Naive thymus-derived CD4-positive, alpha-beta T cell (primary cell): ENCODE measurements at regions not wholly inside any gene's neighbourhood (a gene's known extent, or its start where the extent isn't known, plus 50 kb on each side); places are given as distances from the start of the nearest gene placed in this dataset.
"Not testable (repeated sequence)": the region's sequence is repeated elsewhere in the genome, so short reads cannot be mapped to it uniquely, and the experiment has no call there.

Experiments used
- ATAC-seq: fragments of 150-1000 bp; cut with Tn5 transposase; 2 replicates; pipeline ENCODE4 v1.10.0; 2021; ENCODE audit warnings: mild to moderate bottlenecking, moderate library complexity
- CTCF ChIA-PET: fragments of 350-600 bp; sonication (Branson Sonifier 250); formaldehyde crosslinking; loops from one replicate; lab custom pipeline; 2021; ENCODE audit warnings: antibody characterized with exemption; lab: Charles Lee
- POLR2A ChIA-PET: fragments of 350-600 bp; sonication (Branson Sonifier 250); formaldehyde crosslinking; loops from one replicate; lab custom pipeline; 2021; ENCODE audit warnings: antibody characterized with exemption, inconsistent platforms; lab: Charles Lee
- DNase-seq, 9 donors: peaks; one replicate each; pipeline versions ENCODE4 v3.0.0 to v3.0.0-alpha.2; 2020 to 2022; ENCODE audit warnings: mixed read lengths in 1 of 9
- H3K27ac ChIP-seq: one replicate; pipeline ENCODE4 v1.7.0; 2013; ENCODE audit warnings: mild to moderate bottlenecking, low read depth, low read length, moderate library complexity
- H3K27me3 ChIP-seq, 2 donors: one replicate each; pipeline ENCODE4 v1.7.0; 2013; ENCODE audit warnings: low read length in 2 of 2, mild to moderate bottlenecking in 2 of 2, moderate library complexity in 2 of 2; ENCODE audit not compliant: control insufficient read depth in 2 of 2, insufficient read depth in 2 of 2
- H3K36me3 ChIP-seq, 3 experiments: 1 replicate in 2 of 3; 2 replicates in 1 of 3; pipeline ENCODE4 v1.7.0; 2013; ENCODE audit warnings: low read length in 3 of 3, mild to moderate bottlenecking in 3 of 3, moderate library complexity in 1 of 3; ENCODE audit not compliant: insufficient read depth in 3 of 3, control insufficient read depth in 2 of 3
- H3K4me1 ChIP-seq, 2 donors: one replicate each; pipeline ENCODE4 v1.7.0; 2013; ENCODE audit warnings: low read length in 2 of 2, mild to moderate bottlenecking in 2 of 2, moderate library complexity in 1 of 2; ENCODE audit not compliant: control insufficient read depth in 2 of 2, insufficient read depth in 2 of 2
- H3K4me3 ChIP-seq: 2 replicates; pipeline ENCODE4 v1.7.0; 2013; ENCODE audit warnings: mild to moderate bottlenecking, low read length
- H3K9me3 ChIP-seq, 3 experiments: 1 replicate in 2 of 3; 2 replicates in 1 of 3; pipeline ENCODE4 v1.7.0; 2013; ENCODE audit warnings: low read length in 3 of 3; ENCODE audit not compliant: control insufficient read depth in 2 of 3
- H3K27ac Mint-ChIP-seq, 9 donors: one replicate each; pipeline ENCODE4 v1.8.0; 2020 to 2022; ENCODE audit warnings: mixed read lengths in 9 of 9, mild to moderate bottlenecking in 8 of 9, moderate library complexity in 5 of 9, inconsistent platforms in 2 of 9
- H3K27me3 Mint-ChIP-seq, 5 donors: one replicate each; pipeline ENCODE4 v1.8.0; 2021 to 2022; ENCODE audit warnings: mixed read lengths in 5 of 5, mild to moderate bottlenecking in 1 of 5
- H3K36me3 Mint-ChIP-seq, 5 donors: one replicate each; pipeline ENCODE4 v1.8.0; 2020 to 2022; ENCODE audit warnings: mixed read lengths in 5 of 5, mild to moderate bottlenecking in 3 of 5, inconsistent platforms in 1 of 5
- H3K4me1 Mint-ChIP-seq, 7 donors: one replicate each; pipeline ENCODE4 v1.8.0; 2020 to 2022; ENCODE audit warnings: mixed read lengths in 7 of 7, mild to moderate bottlenecking in 3 of 7, inconsistent platforms in 1 of 7
- H3K4me3 Mint-ChIP-seq, 10 donors: one replicate each; pipeline ENCODE4 v1.8.0; 2020 to 2022; ENCODE audit warnings: mild to moderate bottlenecking in 10 of 10, mixed read lengths in 10 of 10, moderate library complexity in 6 of 10, inconsistent platforms in 2 of 10
- H3K9me3 Mint-ChIP-seq, 11 donors: one replicate each; pipeline ENCODE4 v1.8.0; 2020 to 2022; ENCODE audit warnings: mixed read lengths in 11 of 11, mild to moderate bottlenecking in 4 of 11, inconsistent platforms in 1 of 11, moderate library complexity in 1 of 11
- intact Hi-C, 2 donors: fragments of 100-400 bp; cut with micrococcal nuclease; formaldehyde crosslinking; loops; one replicate each; pipeline ENCODE4 v1.15.1; 2023

- H3K27ac ChIP-seq, H3K9me3 ChIP-seq, H3K27me3 Mint-ChIP-seq, ATAC-seq, POLR2A ChIA-PET, H3K4me3 Mint-ChIP-seq, H3K4me3 ChIP-seq, intact Hi-C loops, H3K36me3 ChIP-seq, H3K27me3 ChIP-seq, H3K4me1 Mint-ChIP-seq, CTCF ChIA-PET, H3K27ac Mint-ChIP-seq, H3K4me1 ChIP-seq, DNase-seq: not testable (repeated sequence)
- Mint-ChIP-seq H3K36me3 (peaks cover 0 to 14% (median 6%) of the 10 kb centered on the region in 5 donors), H3K9me3 (peaks cover 4 to 31% (median 16%) of the 10 kb centered on the region in 11 donors)
Measured at GRCh38 chr2:91562184-91562583, 2870.7 kb downstream of the RPIA start.

- CTCF ChIA-PET, H3K27me3 Mint-ChIP-seq, ATAC-seq, intact Hi-C loops, H3K36me3 Mint-ChIP-seq, H3K4me1 ChIP-seq, H3K27me3 ChIP-seq, POLR2A ChIA-PET, H3K27ac ChIP-seq, H3K9me3 ChIP-seq, H3K4me3 Mint-ChIP-seq, H3K4me3 ChIP-seq, H3K4me1 Mint-ChIP-seq, H3K36me3 ChIP-seq, DNase-seq, H3K27ac Mint-ChIP-seq: not testable (repeated sequence)
- peaks cover 4 to 14% (median 10%) of the 10 kb centered on the region in 11 donors for H3K9me3 Mint-ChIP-seq
Measured at GRCh38 chr2:91564700-91565099, 2873.2 kb downstream of the RPIA start.

GRCh38 chr2:91565689-91566430 lies 2874.4 kb downstream of the RPIA start:
- not testable (repeated sequence) for H3K27ac Mint-ChIP-seq, H3K36me3 Mint-ChIP-seq

GRCh38 chr2:91566611-91567010 lies 2875.1 kb downstream of the RPIA start:
- H3K36me3 ChIP-seq, H3K4me1 Mint-ChIP-seq, CTCF ChIA-PET, DNase-seq, H3K27me3 ChIP-seq, H3K27ac ChIP-seq, ATAC-seq, H3K27me3 Mint-ChIP-seq, H3K27ac Mint-ChIP-seq, H3K4me3 ChIP-seq, H3K36me3 Mint-ChIP-seq, H3K4me3 Mint-ChIP-seq, POLR2A ChIA-PET, intact Hi-C loops, H3K9me3 ChIP-seq, H3K9me3 Mint-ChIP-seq, H3K4me1 ChIP-seq: not testable (repeated sequence)

More at GRCh38 chr2:91565689-91566430, 2874.4 kb downstream of the RPIA start:
- H3K4me3 ChIP-seq, H3K9me3 ChIP-seq, CTCF ChIA-PET, DNase-seq, H3K4me1 ChIP-seq, POLR2A ChIA-PET, ATAC-seq, H3K4me3 Mint-ChIP-seq, intact Hi-C loops, H3K27me3 ChIP-seq, H3K27ac ChIP-seq, H3K4me1 Mint-ChIP-seq, H3K36me3 ChIP-seq, H3K27me3 Mint-ChIP-seq, H3K9me3 Mint-ChIP-seq: not testable (repeated sequence)

- H3K4me3 ChIP-seq, H3K4me1 Mint-ChIP-seq, H3K27me3 Mint-ChIP-seq, DNase-seq, H3K36me3 Mint-ChIP-seq, H3K4me1 ChIP-seq, H3K27ac Mint-ChIP-seq, H3K27me3 ChIP-seq, POLR2A ChIA-PET, H3K4me3 Mint-ChIP-seq, H3K9me3 ChIP-seq, intact Hi-C loops, CTCF ChIA-PET, H3K9me3 Mint-ChIP-seq, H3K27ac ChIP-seq, H3K36me3 ChIP-seq, ATAC-seq: not testable (repeated sequence)
Measured at GRCh38 chr2:91567546-91568335, 2876.3 kb downstream of the RPIA start.

- H3K4me1 ChIP-seq, H3K27ac ChIP-seq, H3K36me3 ChIP-seq, intact Hi-C loops, H3K36me3 Mint-ChIP-seq, DNase-seq, H3K4me1 Mint-ChIP-seq, H3K9me3 ChIP-seq, H3K27ac Mint-ChIP-seq, CTCF ChIA-PET, ATAC-seq, H3K4me3 Mint-ChIP-seq, POLR2A ChIA-PET, H3K4me3 ChIP-seq, H3K27me3 Mint-ChIP-seq, H3K9me3 Mint-ChIP-seq, H3K27me3 ChIP-seq: not testable (repeated sequence)
Measured at GRCh38 chr2:91568391-91569338, 2877.2 kb downstream of the RPIA start.
